Activated CD4-positive, alpha-beta memory T cell treated with anti-CD3 and anti-CD28 coated beads for 36 hours (primary cell): ENCODE measurements at regions not wholly inside any gene's neighbourhood (a gene's known extent, or its start where the extent isn't known, plus 50 kb on each side); places are given as distances from the start of the nearest gene placed in this dataset.
"Not testable (repeated sequence)": the region's sequence is repeated elsewhere in the genome, so short reads cannot be mapped to it uniquely, and the experiment has no call there.

ENCODE experiments used
- CTCF ChIA-PET: fragments of 350-600 bp; sonication (Branson Sonifier 250); formaldehyde crosslinking; loops from one replicate; lab custom pipeline; 2021; ENCODE audit warnings: antibody characterized with exemption, inconsistent platforms; lab: Charles Lee
- POLR2A ChIA-PET: fragments of 350-600 bp; sonication (Branson Sonifier 250); formaldehyde crosslinking; loops from one replicate; lab custom pipeline; 2021; ENCODE audit warnings: antibody characterized with exemption; lab: Charles Lee
- DNase-seq: peaks from one replicate; pipeline ENCODE4 v3.0.0-alpha.2; 2020
- H3K27ac Mint-ChIP-seq: one replicate; pipeline ENCODE4 v1.8.0; 2021; ENCODE audit warnings: mixed read lengths
- H3K27me3 Mint-ChIP-seq: one replicate; pipeline ENCODE4 v1.8.0; 2021; ENCODE audit warnings: mixed read lengths
- H3K36me3 Mint-ChIP-seq: one replicate; pipeline ENCODE4 v1.8.0; 2021; ENCODE audit warnings: mixed read lengths
- H3K4me1 Mint-ChIP-seq: one replicate; pipeline ENCODE4 v1.8.0; 2021; ENCODE audit warnings: low read depth, mixed read lengths
- H3K4me3 Mint-ChIP-seq: one replicate; pipeline ENCODE4 v1.8.0; 2021; ENCODE audit warnings: mild to moderate bottlenecking, mixed read lengths
- H3K9me3 Mint-ChIP-seq: one replicate; pipeline ENCODE4 v1.8.0; 2021; ENCODE audit warnings: mixed read lengths
- intact Hi-C: fragments of 100-400 bp; cut with micrococcal nuclease; formaldehyde crosslinking; loops from one replicate; pipeline ENCODE4 v1.15.1; 2023

DNA sequence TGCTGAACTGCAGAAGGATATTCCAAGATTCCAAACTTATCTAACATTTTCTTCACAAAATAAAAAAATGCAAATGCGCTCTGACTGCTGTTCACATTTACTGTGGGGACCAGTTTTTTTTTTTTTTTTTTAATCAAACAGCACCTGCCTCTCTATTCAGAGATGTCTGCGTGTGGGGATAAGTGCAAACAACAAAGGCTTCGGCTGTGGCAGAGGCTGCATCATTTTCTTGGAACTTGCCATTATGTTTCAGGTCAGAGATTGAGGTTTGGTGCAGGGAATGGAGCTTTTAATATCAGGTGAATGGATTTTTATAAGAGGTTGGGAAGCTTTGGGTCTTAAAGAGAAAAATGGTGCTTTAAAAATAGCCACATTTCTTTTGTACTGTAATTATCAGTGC lies 78.2 kb upstream of the TET2 start:
- CTCF ChIA-PET = no interaction called here
- H3K4me1 Mint-ChIP-seq = peaks cover 4% of the 10 kb centered on the region
- intact Hi-C loops = no loop called here
- no peak for DNase-seq
- H3K4me3 Mint-ChIP-seq = no peak overlapping the region
- H3K27me3 Mint-ChIP-seq = peaks cover 9% of the 10 kb centered on the region
- no peak overlapping the region for H3K27ac Mint-ChIP-seq
- H3K36me3 Mint-ChIP-seq = no peaks in the 10 kb centered on the region
- H3K9me3 Mint-ChIP-seq = no peaks in the 10 kb centered on the region
- POLR2A ChIA-PET = no interaction called here

DNA sequence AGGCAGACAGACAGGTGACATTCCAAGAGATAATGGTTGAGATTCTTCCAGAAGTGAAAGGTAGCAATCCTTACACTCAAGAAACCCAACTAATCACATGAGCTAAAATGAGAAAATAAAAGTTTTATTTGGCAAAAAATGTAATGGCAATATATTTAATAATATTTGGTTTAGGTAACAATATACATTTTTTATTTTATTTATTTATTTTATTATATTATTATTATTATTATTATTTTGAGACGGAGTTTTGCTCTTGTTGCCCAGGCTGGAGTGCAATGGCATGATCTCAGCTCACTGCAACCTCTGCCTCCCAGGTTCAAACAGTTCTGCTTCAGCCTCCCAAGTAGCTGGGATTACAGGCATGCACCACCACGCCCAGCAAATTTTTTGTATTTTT lies 74.6 kb upstream of the TET2 start:
- H3K36me3 Mint-ChIP-seq, H3K27me3 Mint-ChIP-seq, CTCF ChIA-PET, H3K9me3 Mint-ChIP-seq, H3K27ac Mint-ChIP-seq, POLR2A ChIA-PET, DNase-seq, H3K4me1 Mint-ChIP-seq, H3K4me3 Mint-ChIP-seq, intact Hi-C loops: not testable (repeated sequence)

DNA sequence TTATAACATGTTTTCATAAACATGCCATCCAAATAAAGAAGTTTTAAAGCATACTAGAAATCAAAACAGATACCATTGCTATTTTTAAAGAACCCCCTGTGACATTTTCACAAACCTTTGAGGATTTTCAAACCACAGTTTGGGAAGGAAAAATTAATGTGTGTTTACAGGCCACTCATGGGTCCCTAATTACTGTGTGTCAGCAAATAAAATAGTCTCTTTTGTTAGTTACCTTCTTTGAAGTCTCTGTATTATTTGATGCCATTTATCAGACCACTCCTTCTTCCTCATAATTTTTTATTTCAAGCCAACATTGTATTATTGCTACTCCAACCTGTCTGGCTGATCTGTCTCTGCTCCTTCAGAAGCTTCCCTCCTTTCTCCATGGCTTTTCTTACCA lies 72.6 kb upstream of the TET2 start:
- H3K9me3 Mint-ChIP-seq = no peaks in the 10 kb centered on the region
- H3K4me1 Mint-ChIP-seq = no peaks in the 10 kb centered on the region
- ChIA-PET CTCF (no interaction called here), POLR2A (no interaction called here)
- peaks cover 10% of the 10 kb centered on the region for H3K27me3 Mint-ChIP-seq
- H3K36me3 Mint-ChIP-seq = no peaks in the 10 kb centered on the region
- DNase-seq = no peak
- H3K27ac Mint-ChIP-seq = no peak overlapping the region
- intact Hi-C loops = no loop called here
- no peak overlapping the region for H3K4me3 Mint-ChIP-seq

DNA sequence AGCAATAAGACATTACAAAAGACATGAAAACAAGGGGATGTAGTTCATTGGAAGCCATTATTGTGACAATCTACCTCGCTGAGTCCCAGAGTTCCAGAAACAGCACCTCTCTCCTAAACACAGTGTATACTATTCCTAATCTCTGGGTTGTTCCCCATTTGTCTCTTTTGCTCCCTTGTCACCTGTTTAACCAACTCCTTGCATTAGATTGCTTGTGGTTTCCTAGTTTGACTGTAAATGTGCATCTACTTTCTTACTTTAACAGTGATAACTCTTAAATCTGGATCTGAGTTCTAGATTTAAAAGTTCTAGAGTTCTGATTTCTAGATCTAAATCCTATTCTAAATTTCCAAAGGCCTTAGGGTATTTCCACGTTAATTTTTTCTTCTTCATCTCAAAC lies 71.6 kb upstream of the TET2 start:
- Mint-ChIP-seq H3K27me3 (peaks cover 8% of the 10 kb centered on the region), H3K36me3 (no peaks in the 10 kb centered on the region), H3K4me3 (no peak overlapping the region), H3K9me3 (no peaks in the 10 kb centered on the region), H3K4me1 (no peaks in the 10 kb centered on the region), H3K27ac (no peak overlapping the region)
- intact Hi-C loops = no loop called here
- CTCF ChIA-PET = no interaction called here
- POLR2A ChIA-PET = no interaction called here
- DNase-seq = no peak

DNA sequence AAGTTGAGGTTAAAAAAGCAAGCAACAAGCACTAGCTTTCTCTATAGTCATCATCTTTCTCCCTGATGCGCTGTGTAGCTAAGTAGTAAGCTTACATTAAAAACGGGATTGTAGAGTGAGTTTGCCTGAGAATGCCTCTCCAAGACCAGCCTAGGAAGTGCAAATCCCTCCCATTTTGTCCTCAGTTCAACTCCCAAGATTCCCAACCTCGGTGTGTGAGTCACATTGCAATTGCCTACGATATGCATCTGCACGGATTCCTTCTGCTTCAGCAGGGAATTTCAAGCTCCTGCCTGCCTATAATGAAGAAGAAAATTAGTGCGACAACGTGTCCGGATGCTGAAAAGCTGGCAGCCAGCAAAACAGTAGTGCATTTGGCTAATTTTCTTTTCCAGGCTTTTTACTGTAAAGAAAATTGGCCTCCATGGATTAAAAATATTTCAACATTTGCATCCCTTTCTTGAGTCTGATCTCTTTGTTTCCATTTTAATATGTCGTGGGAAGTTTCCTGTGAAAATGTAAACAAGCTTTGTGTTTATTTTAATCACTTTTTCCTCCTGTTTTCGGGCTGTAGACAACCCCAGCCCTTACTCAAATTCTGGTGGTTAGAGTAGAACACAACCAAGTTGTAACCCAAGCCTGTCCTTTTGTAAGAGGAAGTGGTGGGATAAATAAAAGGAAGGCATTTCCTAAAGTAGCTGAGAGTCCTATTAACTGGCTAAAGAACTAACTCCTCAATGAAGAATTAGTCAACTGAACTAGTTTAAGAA lies 58.4 kb upstream of the TET2 start:
- H3K36me3 Mint-ChIP-seq = no peaks in the 10 kb centered on the region
- intact Hi-C loops = no loop called here
- peaks cover 2% of the 10 kb centered on the region for H3K9me3 Mint-ChIP-seq
- ChIA-PET POLR2A (no interaction called here), CTCF (no interaction called here)
- H3K4me1 Mint-ChIP-seq = no peaks in the 10 kb centered on the region
- no peak for DNase-seq
- H3K27me3 Mint-ChIP-seq = peaks cover 6% of the 10 kb centered on the region
- no peak overlapping the region for H3K27ac Mint-ChIP-seq
- H3K4me3 Mint-ChIP-seq = no peak overlapping the region

DNA sequence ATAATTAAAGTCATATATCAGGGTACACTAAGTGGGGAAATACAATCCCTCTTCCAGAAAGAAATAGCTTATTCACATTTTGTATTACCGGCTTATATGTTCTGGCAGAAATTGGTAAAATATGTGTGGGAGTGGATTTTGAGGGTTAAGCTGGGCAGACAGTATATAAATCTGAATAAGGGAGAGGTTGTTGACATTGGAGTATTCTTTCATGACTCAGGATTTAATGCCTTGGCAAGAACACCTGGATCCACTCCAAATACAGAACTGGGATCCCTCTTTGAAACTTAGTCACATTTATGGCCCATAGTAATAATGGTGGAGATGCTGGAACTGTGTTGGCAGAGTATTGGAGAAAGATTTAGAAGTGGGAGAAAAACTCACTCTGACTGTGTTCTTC lies 54.3 kb upstream of the TET2 start:
- POLR2A ChIA-PET = no interaction called here
- DNase-seq = no peak
- no peaks in the 10 kb centered on the region for H3K4me1 Mint-ChIP-seq
- CTCF ChIA-PET = no interaction called here
- peaks cover 4% of the 10 kb centered on the region for H3K36me3 Mint-ChIP-seq
- no peak overlapping the region for H3K27ac Mint-ChIP-seq
- no peak overlapping the region for H3K4me3 Mint-ChIP-seq
- H3K9me3 Mint-ChIP-seq = peaks cover 12% of the 10 kb centered on the region
- intact Hi-C loops = no loop called here
- no peaks in the 10 kb centered on the region for H3K27me3 Mint-ChIP-seq

DNA sequence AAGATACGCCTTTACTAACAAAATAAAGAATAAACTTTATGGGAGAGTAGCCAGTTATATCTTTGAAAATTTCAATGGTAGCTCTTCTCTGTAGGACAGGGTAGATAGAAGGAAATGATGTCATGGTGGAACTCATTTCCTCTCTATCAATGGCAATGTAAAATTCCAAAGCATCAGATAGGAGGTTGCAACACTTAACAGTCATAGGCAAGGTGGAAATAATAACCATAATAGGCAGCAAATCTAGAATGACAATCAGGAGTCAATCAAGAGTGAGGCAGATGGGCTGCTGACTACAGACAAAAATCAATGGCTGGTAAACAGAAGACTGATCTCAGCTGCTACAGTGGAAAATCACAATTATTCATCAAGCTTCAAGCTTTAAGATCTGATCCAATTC lies 53.9 kb upstream of the TET2 start:
- POLR2A ChIA-PET = no interaction called here
- no peaks in the 10 kb centered on the region for H3K4me1 Mint-ChIP-seq
- no peak overlapping the region for H3K4me3 Mint-ChIP-seq
- CTCF ChIA-PET = no interaction called here
- peaks cover 15% of the 10 kb centered on the region for H3K9me3 Mint-ChIP-seq
- no peak for DNase-seq
- intact Hi-C loops = no loop called here
- H3K27ac Mint-ChIP-seq = no peak overlapping the region
- peaks cover 4% of the 10 kb centered on the region for H3K36me3 Mint-ChIP-seq
- no peaks in the 10 kb centered on the region for H3K27me3 Mint-ChIP-seq

DNA sequence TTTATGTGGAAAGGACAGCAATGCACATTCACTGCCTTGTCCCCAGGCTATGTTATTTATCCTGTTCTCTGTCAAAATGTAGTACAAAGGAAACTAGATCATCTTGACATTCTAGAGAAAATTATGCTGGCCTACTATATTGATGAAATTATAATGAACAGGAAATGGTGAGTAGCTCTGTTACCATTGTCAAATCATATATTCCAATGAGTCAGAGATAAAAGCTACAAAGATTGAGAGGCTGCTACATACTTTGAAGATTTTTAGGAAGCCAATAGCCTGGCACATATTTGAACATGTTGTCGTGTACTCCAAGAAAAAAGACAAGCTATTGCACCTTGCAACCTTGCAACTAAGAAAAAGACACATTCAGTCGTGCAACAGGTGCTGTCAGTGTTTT lies 52.7 kb upstream of the TET2 start:
- H3K27me3 Mint-ChIP-seq = peaks cover 6% of the 10 kb centered on the region
- DNase-seq = no peak
- peaks cover 26% of the 10 kb centered on the region for H3K9me3 Mint-ChIP-seq
- H3K4me3 Mint-ChIP-seq = no peak overlapping the region
- ChIA-PET POLR2A (no interaction called here), CTCF (interaction anchor here (1.2 kb wide), 1 partner anchor 235 kb away, joined by 3 read pairs; no protein-coding TSS in a partner anchor)
- no peaks in the 10 kb centered on the region for H3K4me1 Mint-ChIP-seq
- H3K27ac Mint-ChIP-seq = no peak overlapping the region
- peaks cover 5% of the 10 kb centered on the region for H3K36me3 Mint-ChIP-seq
- intact Hi-C loops = no loop called here
